NCI-H82 treated with DMSO at 0.1 percent for 48 hours (cell line): ENCODE measurements at regions not wholly inside any gene's neighbourhood (a gene's known extent, or its start where the extent isn't known, plus 50 kb on each side); places are given as distances from the start of the nearest gene placed in this dataset.

Experiments used
- DNase-seq: peaks from one replicate; lab custom pipeline; 2025; ENCODE audit not compliant: unreplicated experiment; lab: John Stamatoyannopoulos, UW

- no peak for DNase-seq
Observed at GRCh38 chr16:88315543-88316105, 67.1 kb upstream of the ZNF469 start.

DNA sequence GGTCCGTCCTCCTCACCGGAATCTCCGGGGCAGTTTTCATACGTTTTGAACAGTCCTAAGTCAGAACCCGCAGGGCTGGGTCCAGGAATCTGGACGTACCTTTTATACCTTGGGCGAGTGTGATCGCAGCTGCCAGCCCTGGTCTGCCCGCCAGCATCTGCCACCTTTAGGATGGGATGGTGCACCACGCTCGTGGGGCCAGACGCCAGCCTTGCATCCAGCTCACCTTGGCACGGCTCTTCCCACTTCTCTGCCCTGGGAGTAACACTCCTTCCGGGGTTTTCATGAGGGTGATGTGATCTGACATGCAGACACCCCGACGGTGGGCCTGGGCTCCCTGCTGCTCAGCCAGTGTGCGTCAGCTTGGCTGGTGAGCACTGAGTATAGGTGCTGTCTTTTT, 66.6 kb upstream of the ZNF469 start:
- DNase-seq: no peak

DNA sequence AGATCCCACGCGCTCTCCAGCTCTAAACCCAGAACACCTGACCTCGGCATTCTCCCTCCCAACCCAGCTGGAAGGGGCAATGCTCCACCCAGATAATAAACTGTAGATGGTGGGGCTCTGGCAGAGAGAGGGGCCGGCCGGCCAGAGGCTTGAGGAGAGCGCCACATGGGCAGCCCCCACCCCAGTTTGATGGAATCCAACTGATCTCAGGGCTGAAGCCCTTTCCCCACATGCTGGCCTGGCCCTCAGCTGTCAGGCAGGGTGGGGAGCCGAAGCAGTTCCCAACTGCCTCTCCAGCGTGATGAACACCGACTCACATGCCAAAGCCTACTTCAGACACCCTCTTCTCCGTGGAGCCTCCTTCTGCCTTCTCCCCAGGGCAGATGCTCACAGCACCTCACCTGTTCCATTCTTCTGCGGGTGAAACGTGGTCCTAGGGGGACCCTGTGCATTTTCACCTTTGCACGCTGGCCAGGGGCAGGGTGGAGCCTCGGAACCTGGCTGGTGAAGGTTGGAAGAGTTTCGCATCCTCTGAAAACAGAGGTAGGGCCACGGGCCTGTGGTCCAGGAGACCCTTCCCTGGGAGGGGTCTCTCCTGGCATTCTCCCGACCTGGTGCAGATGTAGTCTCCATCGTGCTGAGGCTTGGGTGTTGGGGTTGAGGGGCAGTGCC, 65.7 kb upstream of the ZNF469 start:
- DNase-seq: no peak

- no peak for DNase-seq
Observed at GRCh38 chr16:88317613-88317965, 65.2 kb upstream of the ZNF469 start.

DNA sequence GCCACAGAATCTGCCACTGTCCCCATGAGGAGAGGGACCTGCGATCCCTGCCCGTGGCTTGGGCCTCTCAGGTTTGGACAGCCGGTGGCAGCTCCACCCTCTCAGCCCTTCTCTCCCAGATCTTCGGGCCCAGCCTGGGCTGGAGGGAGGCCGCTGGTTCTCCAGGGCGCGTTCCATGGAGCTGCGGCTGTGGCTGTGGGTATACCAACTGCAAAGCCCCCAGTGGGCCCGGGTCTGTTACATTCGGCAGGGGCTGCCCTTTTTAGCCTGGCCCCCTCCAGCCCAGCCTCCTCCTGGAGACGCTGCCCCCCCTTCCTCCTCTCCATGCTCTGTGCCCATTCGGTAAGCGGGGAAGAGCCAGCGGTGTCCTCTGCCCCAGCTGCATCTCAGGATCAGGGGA, 64.7 kb upstream of the ZNF469 start:
- no peak for DNase-seq

DNA sequence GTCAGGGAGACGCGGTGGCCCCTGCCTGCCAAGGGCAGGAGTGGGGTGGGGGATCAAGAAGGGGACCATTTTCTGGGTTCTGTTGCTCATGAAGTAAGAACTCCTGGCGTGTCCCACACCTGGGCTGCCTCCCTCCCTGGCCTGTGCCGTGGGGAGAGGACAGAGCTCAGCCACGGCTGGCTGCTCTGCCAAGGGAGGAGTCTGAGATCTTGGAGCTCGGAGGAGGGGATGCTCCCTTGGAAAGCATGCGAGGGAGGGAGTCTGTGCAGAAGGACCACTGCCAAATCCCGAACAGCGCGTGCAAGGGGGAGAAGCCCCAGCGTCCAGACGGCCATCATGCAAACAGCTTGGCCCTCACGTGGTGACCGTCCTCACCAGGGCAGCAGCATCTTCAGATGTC, 64.2 kb upstream of the ZNF469 start:
- DNase-seq: no peak

- DNase-seq: no peak
Observed at GRCh38 chr16:88319116-88319965, 63.4 kb upstream of the ZNF469 start.

DNA sequence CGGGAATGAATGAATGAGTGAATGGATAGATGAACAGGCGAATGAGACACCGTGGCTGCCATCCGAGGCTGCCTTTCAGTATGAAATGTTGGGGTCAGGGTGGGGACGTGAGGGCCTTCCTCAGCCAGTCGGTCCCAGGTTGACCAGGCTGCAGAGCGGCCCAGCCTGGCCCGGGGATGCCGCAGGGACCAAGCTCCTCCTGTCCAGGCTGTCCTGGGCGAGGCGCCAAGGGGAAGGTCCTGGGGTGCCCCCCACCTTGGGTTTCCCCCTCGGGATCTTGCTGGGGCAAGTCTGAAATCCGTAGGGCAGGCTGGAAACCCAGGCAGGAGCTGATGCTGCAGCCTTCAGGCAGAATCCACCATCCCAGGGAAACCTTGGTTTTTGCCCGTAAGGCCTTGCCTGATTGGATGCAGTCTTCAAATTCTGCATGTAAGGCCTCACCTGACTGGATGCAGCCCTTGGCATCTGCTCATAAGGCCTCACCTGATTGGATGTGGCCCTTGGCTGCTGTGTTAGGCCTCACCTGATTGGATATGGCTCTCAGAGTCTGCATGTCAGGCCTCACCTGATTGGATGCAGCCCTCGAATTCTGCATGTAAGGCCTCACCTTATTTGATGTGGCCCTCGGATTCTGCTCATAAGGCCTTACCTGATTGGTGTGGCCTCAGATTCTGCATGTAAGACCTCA, 61.7 kb upstream of the ZNF469 start:
- no peak for DNase-seq

DNA sequence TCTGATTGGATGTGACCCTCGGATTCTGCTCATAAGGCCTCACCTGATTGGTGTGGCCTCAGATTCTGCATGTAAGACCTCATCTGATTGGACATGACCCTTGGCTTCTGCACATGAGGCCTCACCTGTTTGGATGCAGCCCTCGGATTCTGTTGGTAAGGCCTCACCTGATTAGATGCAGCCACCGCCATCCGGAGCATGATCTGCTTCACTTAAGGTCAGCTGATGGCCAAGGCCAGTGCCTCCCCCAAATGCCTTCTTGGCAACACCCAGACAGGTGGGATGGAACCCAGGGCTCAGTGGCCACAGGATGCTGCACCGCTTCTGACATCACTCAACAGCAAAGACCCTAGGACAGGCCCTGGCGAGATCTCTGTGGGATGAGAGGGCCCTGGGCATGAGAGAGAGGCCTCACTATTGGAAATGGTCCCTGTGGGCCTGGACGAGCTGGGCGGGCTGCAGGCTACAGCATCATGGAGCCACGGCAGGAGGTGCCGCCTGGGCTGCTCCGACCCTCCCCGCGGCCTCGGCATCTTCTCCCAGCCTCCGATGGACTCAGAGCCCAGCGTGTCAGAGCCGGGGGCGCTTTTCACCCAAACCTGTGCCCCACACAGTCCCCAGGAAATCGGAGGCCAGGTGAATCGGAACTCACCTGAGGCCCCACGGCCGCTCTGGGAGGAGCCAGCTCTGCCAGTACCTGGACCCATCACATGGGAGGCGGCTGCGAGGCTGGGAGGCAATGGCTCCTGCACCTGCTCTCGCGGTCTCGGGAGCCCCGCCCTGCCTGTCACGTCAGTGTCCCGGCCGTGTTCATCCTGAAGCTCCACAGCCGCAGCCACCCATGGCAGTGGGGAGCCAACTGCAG, 60.9 kb upstream of the ZNF469 start:
- DNase-seq: no peak

DNA sequence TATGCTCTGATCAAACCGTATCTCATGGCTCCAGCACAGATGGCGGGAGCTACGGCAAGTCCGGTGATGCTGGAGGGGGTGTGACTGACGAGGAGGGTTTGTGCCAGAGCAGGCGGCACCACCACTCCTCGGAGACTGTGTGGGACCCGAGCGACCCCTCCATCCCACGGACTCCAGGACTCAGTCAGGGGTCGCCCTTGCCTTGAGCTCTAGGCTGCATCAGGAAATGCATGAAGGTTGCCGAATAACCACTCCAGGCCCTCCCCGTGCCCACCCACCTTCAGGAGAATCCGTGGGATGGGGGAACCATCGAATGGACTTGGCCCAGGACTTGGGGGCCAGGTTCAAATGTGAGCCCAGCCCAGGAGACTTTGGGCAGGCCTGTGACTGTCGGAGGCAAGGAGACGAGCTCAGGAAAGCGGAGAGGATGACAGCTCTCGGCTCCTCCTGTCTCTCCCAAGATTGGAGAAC, 60.2 kb upstream of the ZNF469 start:
- DNase-seq: no peak

- no peak for DNase-seq
Observed at GRCh38 chr16:88323041-88323440, 59.7 kb upstream of the ZNF469 start.

GRCh38 chr16:88323546-88324330, 59.0 kb upstream of the ZNF469 start:
- no peak for DNase-seq

DNA sequence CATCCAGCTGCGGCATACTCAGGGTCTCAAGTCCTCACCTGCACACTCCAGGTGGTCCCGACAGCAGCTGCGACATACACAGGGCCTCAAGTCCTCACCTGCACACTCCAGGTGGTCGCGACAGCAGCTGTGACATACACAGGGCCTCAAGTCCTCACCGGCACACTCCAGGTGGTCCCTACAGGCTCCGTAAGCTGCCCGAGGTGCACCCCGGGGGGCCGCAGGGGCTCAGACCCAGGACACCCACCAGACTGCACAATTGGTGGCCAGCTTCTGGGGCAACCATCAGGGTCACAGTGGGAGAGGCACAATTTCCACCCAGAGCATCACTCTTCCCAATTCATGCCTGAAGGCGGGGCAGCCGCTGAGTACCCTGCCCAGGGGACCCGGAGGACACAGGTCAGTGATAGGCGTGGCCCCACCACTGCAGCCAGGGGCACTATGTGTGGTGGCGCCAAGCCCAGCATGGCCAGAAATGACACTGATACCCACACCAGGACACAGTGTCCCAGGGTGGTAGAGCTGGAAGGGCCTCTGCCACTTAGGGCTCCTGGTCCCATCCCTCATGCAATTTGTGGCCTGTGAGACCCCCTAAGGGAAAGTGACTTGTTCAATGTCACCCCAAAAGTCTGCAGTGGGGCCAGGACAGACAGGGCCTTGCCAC, 57.5 kb upstream of the ZNF469 start:
- DNase-seq: no peak

DNA sequence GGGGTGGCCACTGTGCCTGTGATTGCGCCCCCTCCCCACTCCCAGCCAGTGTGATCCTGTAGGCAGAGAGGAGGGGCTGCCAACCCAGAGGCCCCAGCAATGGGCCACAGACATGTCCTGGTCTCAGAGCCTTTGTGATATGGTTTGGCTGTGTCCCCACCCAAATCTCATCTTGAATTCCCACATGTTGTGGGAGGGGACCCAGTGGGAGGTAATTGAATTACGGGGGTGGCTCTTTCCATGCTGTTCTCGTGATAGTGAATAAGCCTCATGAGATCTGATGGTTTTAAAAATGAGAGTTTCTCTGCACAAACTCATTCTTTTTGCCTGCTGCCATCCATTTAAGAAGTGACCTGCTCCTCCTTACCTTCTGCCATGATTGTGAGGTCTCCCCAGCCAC, 56.8 kb upstream of the ZNF469 start:
- DNase-seq: no peak

DNA sequence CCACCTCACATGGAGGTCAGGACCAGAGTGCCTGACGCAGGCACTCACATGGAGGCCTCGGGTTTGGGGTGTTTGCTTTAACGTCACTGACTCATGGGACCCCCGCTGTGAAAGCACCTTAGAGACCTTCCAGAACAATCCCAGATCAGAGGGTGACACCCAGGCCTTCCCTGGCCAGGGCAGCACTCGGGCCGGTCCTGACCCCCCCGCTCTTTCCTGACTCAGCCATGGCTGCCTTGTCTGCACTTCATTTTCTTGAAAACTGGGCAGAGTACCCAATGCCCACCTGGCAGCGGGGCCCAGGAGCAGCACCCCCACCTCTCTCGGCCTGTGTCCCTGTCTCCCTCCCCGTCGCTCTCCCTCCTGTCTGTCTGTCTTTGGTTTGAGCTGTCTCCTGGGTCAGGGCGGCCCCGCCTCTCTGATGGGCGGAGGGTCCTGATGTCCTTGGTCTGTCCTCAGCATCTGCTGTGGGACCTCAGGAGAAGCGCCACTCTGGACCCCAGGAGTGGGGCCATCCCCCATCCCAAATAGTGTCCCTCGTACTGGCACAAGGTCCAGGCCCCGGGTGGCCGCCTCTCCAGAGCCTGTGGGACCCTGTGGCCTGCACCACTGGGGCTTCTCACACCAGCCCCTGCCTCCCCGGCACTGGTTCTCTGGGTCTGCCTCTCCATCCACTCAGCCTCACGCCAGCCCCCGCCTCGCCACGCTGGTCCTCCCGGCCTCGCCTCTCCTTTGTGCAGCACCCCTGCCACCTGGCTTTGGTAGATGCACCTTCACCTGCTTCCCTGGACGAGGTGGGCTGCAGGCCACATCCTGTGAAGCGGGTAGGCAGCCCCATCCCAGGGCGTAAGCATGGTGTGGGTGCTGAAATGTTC, 55.9 kb upstream of the ZNF469 start:
- no peak for DNase-seq

GRCh38 chr16:88327561-88328312, 55.0 kb upstream of the ZNF469 start:
- no peak for DNase-seq

- DNase-seq: no peak
Observed at GRCh38 chr16:88328313-88328980, 54.3 kb upstream of the ZNF469 start.
